ENCODE measurements at regions not wholly inside any gene's neighbourhood (a gene's known extent, or its start where the extent isn't known, plus 50 kb on each side); places are given as distances from the start of the nearest gene placed in this dataset.

GRCh38 chr2:235312571-235312970, 181.3 kb upstream of the AGAP1 start:
- no peak for TF ChIP-seq POLR2AphosphoS5 (IDR thresholded peaks at IDR 0.05)
- no peak for TF ChIP-seq CTCF (IDR thresholded peaks at IDR 0.05)
- TF ChIP-seq POLR2A (IDR thresholded peaks at IDR 0.05), result no peak
- TF ChIP-seq EP300 (IDR thresholded peaks at IDR 0.05), result no peak

Measured in sigmoid colon (tissue), 4 donors.